HG03175 (cell line): ENCODE measurements at regions not wholly inside any gene's neighbourhood (a gene's known extent, or its start where the extent isn't known, plus 50 kb on each side); places are given as distances from the start of the nearest gene placed in this dataset.
"Not testable (repeated sequence)": the region's sequence is repeated elsewhere in the genome, so short reads cannot be mapped to it uniquely, and the experiment has no call there.

Source experiments
- ATAC-seq: cut with Tn5 transposase; IDR thresholded peaks from one replicate; pipeline ENCODE4 v1.9.1; 2021; ENCODE audit warnings: mild to moderate bottlenecking, moderate library complexity; ENCODE audit not compliant: unreplicated experiment

DNA sequence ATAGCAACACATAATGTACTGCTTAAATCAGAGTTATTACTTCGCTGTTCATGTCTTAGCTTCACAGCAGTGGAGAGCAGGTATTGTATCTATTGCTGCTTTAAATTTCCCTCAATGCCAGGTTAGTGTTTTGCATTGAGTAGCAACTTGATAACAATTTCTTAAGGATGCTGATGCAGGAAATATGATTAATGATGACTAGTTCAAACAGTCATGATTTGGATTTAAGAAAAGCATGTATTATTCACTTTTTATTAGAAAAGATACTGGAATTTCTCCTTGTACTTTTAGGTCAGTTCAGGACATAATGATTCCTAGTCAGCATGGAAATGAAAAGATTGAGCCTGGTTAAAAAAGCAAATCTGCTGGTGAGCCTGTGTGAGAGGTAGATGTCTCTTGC is 67.2 kb upstream of the ARHGAP29 start:
- ATAC-seq = no peak

GRCh38 chr1:94303005-94303404 is 65.6 kb upstream of the ARHGAP29 start:
- no peak for ATAC-seq

DNA sequence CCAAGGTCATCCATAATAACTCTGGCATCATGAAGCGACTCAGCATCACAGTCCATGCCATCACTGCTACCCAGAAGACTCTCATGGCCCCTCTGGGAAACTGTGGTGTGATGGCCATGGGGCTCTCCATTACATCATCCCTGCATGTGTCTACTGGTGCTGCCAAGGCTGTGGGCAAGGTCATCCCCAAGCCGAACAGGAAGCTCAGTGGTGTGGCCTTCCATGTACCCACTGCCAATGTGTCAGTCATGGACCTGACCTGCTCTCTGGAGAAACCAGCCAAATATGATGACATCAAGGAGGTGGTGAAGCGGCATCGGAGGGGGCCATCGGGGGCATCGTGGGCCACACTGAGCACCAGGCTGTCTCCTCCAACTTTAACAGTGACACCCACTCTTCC is 65.1 kb upstream of the ARHGAP29 start:
- ATAC-seq = no peak

DNA sequence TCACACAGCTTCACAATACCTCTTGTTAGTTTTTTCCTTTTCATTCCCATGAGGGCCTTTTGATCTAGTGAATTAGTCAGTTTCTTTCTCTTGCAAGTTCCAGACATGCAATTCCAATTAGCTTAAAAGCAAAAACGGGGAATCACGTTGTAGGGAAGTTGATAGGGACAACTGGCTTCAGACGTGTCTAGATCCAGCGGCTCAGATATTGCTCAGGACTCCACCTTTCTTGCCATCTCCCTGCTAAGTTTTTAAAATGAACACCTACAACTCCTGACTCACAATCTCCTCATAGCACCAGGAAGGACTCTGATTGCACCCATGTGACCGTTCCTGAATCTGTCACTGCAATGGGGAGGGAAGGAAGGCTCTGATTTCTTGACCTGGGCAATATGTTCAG is 63.8 kb upstream of the ARHGAP29 start:
- ATAC-seq = no peak

- no peak for ATAC-seq
These were observed 63.3 kb upstream of the ARHGAP29 start for GRCh38 chr1:94300731-94301130.

- no peak for ATAC-seq
These were observed 62.5 kb upstream of the ARHGAP29 start for GRCh38 chr1:94299627-94300553.

DNA sequence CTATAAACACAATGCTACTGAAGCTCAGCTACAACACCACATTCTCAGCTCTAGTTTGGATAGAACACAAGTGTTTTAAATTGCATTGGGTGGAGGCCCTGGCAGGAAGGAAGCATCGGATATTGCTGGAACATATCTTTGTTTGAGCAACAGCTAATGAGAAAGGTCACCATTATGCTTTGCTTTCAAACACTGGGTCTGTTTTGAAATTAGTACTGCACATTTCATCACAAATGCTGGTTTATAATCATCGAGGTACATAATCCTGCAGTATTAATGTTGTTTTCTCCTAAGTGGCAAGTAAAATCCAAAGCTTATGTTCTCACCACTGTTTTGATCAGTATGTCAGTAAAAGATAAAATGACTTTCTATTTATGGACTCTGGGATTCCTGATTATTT is 61.5 kb upstream of the ARHGAP29 start:
- ATAC-seq = no peak

- ATAC-seq = no peak
These were observed 58.6 kb upstream of the ARHGAP29 start for GRCh38 chr1:94296018-94296417.

GRCh38 chr1:94292978-94293377 is 55.6 kb upstream of the ARHGAP29 start:
- not testable (repeated sequence) for ATAC-seq

DNA sequence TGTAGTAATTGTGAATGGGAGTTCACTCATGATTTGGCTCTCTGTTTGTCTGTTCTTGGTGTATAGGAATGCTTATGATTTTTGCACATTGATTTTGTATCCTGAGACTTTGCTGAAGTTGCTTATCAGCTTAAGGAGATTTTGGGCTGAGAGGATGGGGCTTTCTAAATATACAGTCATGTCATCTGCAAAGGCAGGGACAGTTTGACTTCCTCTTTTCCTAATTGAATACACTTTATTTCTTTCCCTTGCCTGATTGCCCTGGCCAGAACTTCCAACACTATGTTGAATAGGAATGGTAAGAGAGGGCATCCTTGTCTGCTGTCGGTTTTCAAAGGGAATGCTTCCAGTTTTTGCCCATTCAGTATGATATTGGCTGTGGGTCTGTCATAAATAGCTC is 51.9 kb upstream of the ARHGAP29 start:
- not testable (repeated sequence) for ATAC-seq
